ENCODE measurements at regions not wholly inside any gene's neighbourhood (a gene's known extent, or its start where the extent isn't known, plus 50 kb on each side); places are given as distances from the start of the nearest gene placed in this dataset.

DNA sequence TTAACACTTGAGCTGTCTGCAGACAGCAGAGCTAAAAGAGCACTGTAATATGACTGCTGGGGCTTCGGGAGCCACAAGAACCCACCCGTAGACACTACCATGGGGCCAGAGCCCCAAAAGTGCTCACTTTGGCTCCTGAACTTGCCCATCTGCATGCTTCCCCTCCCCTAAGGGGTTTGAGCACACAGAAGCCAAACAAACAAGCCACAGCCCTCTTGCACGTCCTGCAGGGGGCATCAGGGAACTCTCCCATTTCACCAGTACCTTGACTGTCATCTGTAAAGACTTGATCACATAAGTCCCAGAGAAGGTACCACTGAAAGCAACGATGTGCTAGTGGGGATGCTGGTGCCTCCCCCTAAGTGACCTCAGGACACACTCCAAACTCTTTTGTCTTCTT is 681.8 kb downstream of the SEMA5A start:
- TF ChIP-seq, protein P1, sequence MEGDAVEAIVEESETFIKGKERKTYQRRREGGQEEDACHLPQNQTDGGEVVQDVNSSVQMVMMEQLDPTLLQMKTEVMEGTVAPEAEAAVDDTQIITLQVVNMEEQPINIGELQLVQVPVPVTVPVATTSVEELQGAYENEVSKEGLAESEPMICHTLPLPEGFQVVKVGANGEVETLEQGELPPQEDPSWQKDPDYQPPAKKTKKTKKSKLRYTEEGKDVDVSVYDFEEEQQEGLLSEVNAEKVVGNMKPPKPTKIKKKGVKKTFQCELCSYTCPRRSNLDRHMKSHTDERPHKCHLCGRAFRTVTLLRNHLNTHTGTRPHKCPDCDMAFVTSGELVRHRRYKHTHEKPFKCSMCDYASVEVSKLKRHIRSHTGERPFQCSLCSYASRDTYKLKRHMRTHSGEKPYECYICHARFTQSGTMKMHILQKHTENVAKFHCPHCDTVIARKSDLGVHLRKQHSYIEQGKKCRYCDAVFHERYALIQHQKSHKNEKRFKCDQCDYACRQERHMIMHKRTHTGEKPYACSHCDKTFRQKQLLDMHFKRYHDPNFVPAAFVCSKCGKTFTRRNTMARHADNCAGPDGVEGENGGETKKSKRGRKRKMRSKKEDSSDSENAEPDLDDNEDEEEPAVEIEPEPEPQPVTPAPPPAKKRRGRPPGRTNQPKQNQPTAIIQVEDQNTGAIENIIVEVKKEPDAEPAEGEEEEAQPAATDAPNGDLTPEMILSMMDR (IDR thresholded peaks at IDR 0.05) = peak in 2 of 5 experiments; percentile 17 to 19
- TF ChIP-seq POLR2A (IDR thresholded peaks at IDR 0.05) (no peak), POLR2AphosphoS5 (IDR thresholded peaks at IDR 0.05) (no peak)

Measured in transverse colon (tissue), 4 donors.